ENCODE measurements at regions not wholly inside any gene's neighbourhood (a gene's known extent, or its start where the extent isn't known, plus 50 kb on each side); places are given as distances from the start of the nearest gene placed in this dataset.
"Not testable (repeated sequence)": the region's sequence is repeated elsewhere in the genome, so short reads cannot be mapped to it uniquely, and the experiment has no call there.

DNA sequence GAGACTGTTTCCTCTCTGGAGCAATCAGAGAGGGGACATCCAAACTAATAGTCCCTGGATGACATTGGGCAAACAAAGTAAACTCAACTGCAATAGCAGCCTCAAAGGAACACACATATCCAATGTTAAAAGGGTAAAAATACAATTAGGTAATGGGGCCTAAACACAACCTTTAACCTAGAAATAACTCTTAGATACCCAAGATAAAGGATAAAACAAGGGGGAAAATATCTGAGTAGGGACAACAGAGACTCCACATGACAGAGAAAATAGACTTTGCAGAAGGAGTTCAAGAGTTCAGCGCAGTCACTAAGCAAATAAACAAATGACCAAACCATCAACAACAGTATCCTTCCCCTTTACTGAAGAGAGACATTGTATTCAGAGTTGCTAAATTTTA is 149.3 kb downstream of the FBXO4 start:
- no peak for DNase-seq (ENCODE audit: low read depth in 2 of 2)

DNA sequence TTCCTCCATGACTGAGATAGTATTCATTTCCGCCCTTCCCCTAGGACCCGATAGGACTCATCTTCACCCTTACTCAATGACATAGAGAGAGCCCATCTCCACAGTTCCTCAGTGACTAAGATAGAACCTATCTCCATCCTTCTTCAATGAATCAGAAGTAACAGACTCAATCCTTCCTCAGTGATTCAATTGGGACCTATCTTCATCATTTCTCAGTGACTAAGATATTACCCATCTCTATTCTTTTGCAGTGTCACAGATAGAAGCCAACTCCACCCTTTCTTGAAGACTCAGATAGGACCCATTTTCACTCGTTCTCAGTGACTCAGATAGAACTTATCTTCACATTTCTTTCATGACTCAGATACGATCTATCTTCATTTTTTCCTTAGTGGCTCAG is 164.6 kb downstream of the FBXO4 start:
- DNase-seq (ENCODE audit: low read depth in 2 of 2) = no peak

DNA sequence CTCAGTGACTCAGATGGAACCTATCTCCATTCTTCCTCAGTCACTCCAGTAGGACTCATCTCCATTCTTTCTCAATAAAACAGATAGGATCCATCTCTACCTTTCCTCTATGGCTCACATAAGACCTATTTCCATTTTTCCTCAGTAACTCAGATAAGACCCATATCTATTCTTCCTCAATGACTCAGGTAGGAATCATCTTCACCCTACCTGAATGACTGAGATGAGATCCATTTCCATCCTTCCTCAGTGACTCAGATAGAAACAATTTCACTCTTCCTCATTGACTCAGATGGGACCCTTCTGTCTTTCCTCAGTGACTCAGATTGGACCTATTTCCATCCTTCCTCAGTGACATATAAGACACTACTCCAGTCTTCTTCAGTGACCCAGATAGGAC is 165.1 kb downstream of the FBXO4 start:
- no peak for DNase-seq (ENCODE audit: low read depth in 2 of 2)

DNA sequence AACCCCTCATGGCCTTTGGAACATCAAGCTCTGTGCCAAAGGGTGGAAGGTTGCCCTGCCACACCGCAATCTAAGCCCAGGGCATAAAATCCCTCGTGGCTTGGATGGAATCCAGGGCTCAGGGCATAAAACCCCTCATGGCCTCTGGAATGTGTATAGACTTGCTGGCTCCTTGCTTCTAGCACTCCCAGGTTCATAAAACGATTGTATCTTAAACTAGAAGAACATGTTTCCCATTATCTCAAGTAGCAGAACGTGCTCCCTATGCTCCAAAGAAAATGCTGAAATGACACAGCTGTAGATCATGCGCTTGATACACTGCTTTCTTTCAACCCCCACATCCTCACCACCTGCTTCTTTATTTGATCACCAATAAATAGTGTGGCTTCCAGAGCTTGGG is 174.8 kb downstream of the FBXO4 start:
- DNase-seq (ENCODE audit: low read depth in 2 of 2) = not testable (repeated sequence)

DNA sequence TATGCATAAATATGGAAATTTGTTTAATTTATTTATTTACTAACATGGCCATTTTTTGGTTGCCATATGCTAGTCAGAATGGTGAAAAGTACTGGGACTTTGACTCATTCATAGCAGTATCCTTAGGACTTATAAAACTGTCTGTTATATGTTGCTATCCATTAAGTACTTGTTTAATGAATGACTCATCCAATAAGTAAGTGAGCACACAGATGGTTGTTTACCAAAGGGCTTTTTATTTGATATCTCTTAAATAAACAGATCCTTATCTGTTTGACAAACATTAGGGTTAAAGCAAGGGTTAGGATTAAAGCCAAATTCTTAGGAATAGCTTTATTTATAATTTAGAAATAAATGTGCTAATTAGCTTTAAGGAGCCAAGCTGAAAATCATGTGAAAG is 183.4 kb downstream of the FBXO4 start:
- DNase-seq (ENCODE audit: low read depth in 2 of 2) = no peak

DNA sequence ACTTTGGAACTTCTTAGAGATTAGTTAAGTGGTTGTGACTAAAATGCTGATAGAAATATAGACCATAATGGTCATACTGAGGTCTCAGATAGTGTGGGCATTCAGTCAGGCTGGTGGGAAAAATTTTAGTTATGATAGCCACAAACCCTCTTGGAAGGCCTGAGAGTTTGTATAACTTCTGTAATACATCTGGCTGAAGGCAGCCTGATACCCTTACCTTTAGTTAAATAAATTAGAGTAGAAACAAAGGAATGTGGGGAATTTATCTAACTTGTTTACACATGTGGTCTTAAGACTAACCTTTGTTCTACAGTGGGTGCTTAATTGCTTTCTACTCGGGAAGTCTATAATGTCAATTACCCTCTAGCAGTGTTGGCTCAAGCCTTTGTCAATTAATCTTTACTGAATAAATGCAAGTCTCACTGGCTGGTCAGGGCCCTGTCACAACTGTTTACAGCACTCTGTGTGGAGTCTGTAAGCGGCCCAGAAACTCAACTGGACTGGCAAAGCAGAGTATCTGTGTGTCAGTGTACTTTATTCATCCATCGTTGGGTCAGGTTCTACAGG is 184.0 kb downstream of the FBXO4 start:
- no peak for DNase-seq (ENCODE audit: low read depth in 2 of 2)

DNA sequence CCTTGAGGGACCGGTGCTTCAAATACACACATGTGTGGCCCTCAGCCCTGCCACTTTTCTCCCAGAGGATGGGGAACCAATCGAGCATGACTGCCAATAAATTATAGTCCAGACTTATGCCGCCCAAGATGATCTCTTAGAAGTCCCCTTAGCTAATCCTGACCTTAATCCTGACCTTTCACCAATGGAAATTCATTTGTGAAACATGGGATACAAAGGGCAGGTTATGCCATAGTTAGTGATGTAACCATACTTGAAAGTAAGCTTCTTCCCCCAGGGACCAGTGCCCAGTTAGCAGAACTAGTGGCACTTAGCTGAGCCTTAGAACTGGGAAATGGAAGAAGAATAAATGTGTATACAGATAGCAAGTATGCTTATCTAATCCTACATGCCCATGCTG is 190.6 kb downstream of the FBXO4 start:
- DNase-seq (ENCODE audit: low read depth in 2 of 2) = not testable (repeated sequence)

DNA sequence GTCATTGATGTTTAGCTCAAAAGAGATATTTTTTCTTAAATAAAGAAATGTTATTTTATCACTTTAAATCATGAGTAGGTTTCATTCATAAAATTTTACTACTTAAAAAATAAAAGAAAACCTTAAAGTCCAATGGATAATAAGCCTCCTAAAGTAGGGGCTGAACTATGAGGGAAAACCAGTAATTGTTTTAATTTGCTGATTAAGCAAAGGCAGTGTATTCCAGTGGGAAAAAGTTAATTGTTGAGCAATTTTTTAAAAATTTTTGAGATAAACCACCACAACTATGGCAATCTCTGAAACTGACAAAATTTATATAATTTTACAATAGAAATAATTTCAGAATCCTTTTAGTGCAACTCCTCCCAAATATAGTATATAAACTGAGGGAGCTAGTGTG is 195.0 kb downstream of the FBXO4 start:
- no peak for DNase-seq (ENCODE audit: low read depth in 2 of 2)

DNA sequence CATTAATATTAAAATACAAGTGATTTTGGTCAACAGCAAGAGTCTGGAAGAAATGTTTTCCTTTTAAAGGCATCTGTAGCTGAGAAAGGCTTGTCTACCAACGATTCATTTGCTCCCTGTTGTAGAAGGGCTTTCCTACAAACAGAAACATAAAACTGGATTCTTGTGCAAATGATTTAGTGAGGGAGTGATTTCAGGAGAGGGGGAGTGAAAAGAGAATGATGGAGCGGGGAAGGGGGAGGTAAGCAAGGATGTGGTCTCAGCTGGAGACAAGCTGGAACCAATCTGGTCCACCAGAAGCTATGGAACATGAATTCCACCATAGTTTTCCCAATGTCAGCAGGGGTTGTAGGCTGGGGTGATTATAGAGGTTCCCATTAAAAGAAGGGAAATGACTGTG is 196.3 kb downstream of the FBXO4 start:
- DNase-seq (ENCODE audit: low read depth in 2 of 2) = no peak

DNA sequence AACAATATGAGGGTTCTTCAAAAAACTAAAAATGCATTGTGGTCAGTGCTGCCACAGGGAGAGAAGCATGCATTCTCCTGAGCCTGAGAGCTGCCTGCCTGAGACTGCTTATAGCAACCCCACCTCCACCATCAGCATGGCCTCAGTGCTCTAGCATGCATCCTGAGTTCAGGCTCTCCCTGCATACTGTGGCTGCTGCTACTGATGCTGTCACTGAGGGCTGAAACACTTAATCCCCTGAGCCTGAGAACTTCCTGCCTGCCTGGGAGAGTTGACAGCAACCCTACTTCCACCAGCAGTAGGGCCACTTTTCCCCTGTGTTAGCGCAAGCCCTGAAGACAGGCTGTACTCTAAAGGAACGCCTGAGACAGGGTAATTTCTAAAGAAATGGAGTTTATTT is 206.0 kb downstream of the FBXO4 start:
- DNase-seq (ENCODE audit: low read depth in 2 of 2) = no peak

DNA sequence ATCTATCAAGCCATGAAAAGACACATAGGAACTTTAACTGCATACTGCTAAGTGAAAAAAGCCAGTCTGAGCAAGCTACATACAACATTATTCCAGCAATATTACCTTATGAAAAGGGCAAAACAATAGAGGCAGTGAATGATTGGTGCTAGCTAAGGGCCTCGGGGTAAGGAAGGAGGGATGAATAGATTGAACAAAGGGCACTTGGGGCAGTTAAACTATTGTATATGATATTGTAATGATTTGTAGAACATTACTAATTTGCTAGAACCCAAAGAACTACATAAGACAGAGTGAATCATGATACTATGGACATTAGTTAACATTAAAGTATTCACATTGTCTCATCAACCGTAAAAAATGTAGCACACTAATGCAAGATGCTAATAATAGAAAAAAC is 218.3 kb downstream of the FBXO4 start:
- no peak for DNase-seq (ENCODE audit: low read depth in 2 of 2)

DNA sequence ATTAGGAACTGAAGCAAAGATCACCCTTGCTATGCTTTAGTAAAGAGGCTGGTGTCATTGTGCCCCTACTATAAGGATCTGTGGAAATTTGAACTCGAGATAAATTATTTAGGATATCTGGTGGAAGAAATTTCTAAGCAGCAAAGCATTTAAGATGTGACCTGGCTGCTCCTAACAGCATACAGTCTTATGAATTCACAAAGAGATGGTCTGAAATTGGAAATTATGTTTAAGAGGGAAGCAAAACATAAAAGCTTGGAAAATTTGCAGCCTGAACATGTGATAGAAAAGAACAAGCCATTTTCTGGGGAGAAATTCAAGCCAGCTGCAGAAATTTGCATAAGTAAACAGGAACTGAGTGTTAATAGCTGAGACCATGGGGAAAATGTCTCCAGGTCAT is 223.7 kb downstream of the FBXO4 start:
- DNase-seq (ENCODE audit: low read depth in 2 of 2) = no peak

DNA sequence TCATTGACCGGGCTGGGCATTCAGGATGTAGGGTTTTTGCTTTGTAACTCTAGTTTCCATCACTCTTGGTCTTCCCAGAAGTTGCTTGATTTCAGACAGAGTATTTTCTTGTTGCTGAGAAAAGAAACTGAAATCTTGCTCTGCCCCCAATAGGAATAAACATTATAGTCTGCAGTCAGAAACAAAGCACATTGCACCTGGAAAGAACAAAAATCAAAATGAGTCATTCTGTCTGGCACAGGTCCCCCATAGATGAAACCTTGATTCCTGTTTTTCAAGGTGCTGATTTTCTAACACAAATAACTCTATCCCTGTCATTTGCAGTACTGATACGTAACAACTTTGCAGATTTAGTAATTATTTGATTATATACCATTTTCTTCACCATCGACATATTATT is 232.1 kb downstream of the FBXO4 start:
- no peak for DNase-seq (ENCODE audit: low read depth in 2 of 2)

DNA sequence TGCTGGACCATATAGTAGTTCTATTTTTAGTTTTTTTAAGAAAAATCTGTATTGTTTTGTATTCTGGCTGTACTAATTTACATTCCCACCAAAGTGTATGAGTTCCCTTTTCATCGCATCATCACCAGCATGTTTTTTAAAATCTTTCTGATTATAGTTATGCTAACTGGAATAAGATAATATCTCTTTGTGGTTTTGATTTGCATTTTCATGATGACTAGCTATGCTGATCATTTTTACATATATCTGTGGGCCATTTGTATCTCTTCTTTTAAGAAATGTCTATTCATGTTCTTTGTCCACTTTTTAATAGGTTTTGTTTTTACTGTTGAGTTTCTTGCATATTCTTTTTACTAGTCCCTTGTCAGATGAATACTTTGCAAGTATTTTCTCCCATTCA is 238.0 kb downstream of the FBXO4 start:
- no peak for DNase-seq (ENCODE audit: low read depth in 2 of 2)

DNA sequence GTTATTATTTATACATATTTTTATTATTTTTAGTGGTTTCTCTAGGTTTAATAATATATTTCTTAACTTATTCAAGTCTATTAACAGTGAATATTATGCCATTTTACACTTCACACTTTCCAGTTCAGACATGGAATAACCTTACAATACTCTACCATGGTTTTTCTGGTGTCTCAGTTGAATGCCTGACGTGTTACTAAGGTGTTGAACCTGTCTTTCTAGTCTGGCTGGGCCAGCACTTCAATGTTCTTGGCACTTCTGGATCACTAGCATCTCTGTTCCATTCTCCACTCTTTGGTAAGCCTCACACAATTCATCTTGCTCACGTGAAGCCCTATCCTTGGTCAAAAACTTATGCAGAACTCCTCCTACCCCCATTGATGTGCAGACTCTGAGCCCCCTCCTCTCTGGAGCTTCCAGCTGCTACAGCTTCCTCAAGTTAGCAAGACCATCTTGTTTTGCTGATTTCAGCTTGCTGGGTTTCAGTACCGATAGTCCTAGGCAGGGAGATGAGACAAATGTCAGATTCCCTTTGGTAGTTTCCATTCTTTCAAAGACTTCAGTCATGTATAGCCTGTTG is 243.1 kb downstream of the FBXO4 start:
- DNase-seq (ENCODE audit: low read depth in 2 of 2) = no peak

DNA sequence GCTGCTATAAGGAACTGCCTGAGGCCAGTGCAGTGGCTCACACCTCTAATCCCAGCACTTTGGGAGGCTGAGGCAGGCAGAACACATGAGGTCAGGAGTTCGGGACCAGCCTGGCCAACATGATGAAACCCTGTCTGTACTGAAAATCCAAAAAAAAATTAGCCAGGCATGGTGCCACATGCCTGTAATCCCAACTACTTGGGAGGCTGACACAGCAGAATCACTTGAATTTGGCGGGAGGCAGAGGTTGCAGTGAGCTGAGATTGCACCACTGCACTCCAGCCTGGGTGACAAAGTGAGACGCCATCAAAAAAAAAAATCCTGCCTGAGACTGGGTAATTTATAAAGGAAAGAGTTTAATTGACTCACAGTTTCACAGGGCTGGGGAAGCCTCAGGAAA is 247.1 kb upstream of the GHR start:
- DNase-seq (ENCODE audit: low read depth in 2 of 2) = not testable (repeated sequence)

DNA sequence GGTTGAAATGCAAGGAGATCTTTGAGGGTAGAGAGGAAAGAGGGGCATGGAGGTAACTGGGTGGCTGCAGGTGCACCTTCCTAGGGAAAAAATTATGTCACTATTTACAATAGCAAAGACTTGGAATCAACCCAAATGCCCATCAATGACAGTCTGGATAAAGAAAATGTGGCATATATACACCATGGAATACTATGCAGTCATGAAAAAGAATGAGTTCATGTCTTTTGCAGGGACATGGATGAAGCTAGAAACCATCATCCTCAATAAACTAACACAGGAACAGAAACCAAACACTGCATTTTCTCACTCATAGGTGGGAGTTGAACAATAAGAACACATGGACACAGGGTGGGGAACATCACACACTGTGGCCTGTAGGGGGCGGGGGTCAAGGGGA is 243.4 kb upstream of the GHR start:
- not testable (repeated sequence) for DNase-seq (ENCODE audit: low read depth in 2 of 2)

DNA sequence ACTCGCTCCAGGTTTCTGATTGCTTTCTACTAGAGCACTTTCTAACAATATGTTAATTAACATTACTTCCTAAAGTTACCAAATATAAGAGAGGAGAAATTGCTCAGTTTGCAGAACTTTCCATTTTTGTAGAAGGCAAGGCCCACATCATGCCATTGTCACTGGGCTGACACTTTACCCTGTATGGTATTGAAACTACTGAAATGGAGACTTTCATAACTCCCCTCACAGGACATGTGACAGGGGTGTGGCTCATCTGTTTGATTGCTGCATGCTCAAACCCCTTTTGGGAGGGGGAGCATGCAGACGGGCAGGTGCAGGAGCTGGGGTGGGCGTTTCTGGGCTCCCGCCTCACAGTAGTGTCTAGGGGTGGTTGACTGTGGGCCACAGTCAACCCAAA is 206.3 kb upstream of the GHR start:
- DNase-seq (ENCODE audit: low read depth in 2 of 2) = no peak

DNA sequence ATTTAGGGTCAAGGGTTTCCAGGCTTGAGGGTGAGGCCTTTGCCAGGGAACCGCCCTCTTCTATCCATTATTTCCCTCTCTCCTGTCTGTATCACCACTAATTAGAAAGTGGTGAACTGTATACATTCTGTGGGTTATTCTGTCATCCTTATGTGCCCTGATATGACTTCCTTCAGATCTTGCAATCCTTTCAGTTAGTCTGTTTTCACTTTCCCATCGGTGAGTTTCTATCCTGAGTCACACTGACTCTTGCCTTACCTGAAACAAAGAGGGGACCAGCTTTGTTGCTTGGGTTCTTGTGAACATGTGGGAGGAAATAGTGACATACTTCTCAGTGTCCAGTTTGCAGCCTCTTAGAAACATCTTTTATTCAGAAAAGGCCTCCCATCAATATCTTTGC is 205.4 kb upstream of the GHR start:
- no peak for DNase-seq (ENCODE audit: low read depth in 2 of 2)

DNA sequence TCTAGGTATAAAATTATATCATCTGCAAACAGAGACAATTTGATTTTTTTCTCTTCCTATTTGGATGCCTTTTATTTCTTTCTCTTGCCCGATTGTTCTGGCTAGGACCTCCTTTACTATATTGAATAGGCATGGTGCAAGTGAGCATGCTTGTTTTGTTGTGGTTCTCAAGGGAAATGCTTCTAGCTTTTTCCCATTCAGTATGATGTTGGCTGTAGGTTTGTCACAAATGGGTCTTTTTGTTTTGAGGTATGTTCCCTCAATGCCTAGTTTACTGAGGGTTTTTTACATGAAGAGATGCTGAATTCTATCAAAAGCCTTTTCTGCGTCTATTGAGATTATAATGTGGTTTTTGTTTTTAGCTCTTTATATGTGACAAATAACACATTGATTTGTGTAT is 198.2 kb upstream of the GHR start:
- no peak for DNase-seq (ENCODE audit: low read depth in 2 of 2)

DNA sequence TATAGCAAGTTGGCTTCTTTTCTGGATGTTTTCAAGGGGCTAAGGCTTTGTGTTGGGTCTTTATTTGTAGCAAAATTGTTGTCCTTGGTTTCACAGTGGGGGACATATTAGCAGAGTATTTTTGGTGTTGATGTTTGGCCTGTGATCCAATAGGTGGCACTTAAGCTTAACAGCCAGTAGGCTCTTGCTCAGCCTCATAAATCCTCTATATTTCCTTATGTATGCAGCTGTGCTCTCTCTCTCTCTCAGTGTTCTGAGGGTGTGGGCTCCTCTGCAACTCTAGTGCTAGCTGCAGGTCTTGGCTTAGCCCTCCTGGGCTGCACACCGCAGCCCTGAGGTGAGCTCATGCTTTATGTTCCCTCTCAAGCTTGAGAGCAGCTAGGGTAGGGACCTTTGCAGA is 195.0 kb upstream of the GHR start:
- DNase-seq (ENCODE audit: low read depth in 2 of 2) = no peak

DNA sequence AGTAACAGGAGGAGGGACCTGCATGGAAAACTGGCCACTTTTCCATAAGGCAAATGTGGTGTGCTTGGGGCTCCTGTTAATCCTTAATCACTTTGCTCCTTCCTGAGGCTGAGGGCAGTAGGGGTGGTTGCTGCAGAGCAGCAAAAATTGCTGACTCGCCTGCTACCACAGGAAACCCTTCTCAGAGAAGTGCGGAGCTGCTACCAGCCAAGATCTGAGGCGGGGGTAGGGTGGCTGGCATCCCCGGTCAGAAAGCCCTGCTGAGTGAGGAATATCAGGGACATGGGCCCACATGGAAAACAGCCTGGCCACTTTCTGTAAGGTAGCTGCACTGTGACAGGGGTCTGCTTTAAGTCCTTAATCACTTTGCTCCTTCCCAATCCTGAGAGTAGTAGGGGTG is 192.4 kb upstream of the GHR start:
- DNase-seq (ENCODE audit: low read depth in 2 of 2) = no peak

DNA sequence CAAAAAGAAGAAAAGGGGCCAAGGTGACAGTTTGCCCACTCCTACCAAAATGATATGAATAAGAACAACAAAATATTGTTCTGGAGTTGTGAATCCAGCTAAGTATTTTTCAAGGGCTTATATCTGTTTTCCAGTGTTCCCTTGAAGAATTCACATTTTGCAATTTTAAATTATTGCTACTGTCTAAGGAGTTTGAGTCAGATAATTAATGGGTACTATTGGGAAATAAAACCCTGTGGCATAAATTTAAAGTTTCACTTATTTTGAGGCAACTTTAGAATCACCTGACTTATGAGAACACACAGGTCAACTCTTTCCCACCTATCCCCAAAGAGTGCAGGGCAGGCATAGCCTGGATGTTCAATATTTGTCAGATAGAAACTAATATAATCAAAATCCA is 188.0 kb upstream of the GHR start:
- DNase-seq (ENCODE audit: low read depth in 2 of 2) = no peak

DNA sequence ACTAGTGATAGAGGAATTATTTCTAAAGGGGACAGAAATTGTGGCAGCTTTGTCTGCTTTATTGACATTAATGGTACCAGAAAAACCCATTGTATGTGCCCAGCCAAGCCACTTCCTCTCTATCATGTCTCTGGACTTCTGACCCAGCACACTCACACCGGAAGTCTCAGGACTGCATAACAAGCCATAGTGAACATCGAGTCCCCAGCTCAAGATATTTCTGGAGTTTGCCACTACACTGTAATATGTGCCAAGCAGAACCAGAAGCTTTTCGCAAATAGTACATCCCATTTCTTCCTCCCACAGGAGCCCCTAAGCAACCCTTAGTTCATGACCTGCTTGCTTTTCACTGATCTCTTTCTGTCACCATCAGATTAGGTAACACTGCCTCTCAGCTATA is 187.4 kb upstream of the GHR start:
- no peak for DNase-seq (ENCODE audit: low read depth in 2 of 2)
